T-cell (primary cell): ENCODE measurements at regions not wholly inside any gene's neighbourhood (a gene's known extent, or its start where the extent isn't known, plus 50 kb on each side); places are given as distances from the start of the nearest gene placed in this dataset.
A peak's percentile ranks its signal among the peaks of the same experiment; 100 is the strongest.

Experiments
- ATAC-seq, 4 experiments: fragments of 200-7000 bp in 3 of 4; fragments of 150-1000 bp in 1 of 4; cut with Tn5 transposase; replicated peaks in 1 of 4; 1 replicate in 3 of 4; 2 replicates in 1 of 4; pipeline ENCODE4 v1.10.0; 2021; ENCODE audit warnings: moderate library complexity in 3 of 4, mild to moderate bottlenecking in 2 of 4, moderate number of reproducible peaks in 1 of 4
- CTCF ChIA-PET, 2 donors: fragments of 300-600 bp; sonication (Branson Sonifier 250); formaldehyde crosslinking; loops; one replicate each; lab custom pipeline; 2022; ENCODE audit warnings: antibody characterized with exemption in 2 of 2; lab: Charles Lee
- POLR2A ChIA-PET, 2 donors: fragments of 300-600 bp; sonication (Branson Sonifier 250); formaldehyde crosslinking; loops; one replicate each; lab custom pipeline; 2022; ENCODE audit warnings: antibody characterized with exemption in 2 of 2; lab: Charles Lee
- DNase-seq, 35 experiments: peaks; one replicate each; pipeline versions ENCODE4 v3.0.0 to v3.0.0-alpha.2; 2013 to 2023
- H3K27ac ChIP-seq: one replicate; pipeline ENCODE4 v1.5.1; 2013; ENCODE audit warnings: low read length
- H3K27me3 ChIP-seq, 2 experiments: replicated peaks in 1 of 2; 1 replicate in 1 of 2; 2 replicates in 1 of 2; pipeline versions ENCODE4 v1.6.1 to v1.7.0; 2013; ENCODE audit warnings: low read length in 1 of 2, mixed read lengths in 1 of 2; ENCODE audit not compliant: control insufficient read depth in 2 of 2, insufficient read depth in 2 of 2; ENCODE audit errors: extremely low read depth in 1 of 2
- H3K36me3 ChIP-seq, 2 donors: 1 replicate in 1 of 2; 2 replicates in 1 of 2; pipeline versions ENCODE4 v1.6.1 to v1.7.0; 2013; ENCODE audit warnings: low read length in 1 of 2; ENCODE audit not compliant: control insufficient read depth in 2 of 2, insufficient read depth in 1 of 2; ENCODE audit errors: extremely low read depth in 1 of 2
- H3K4me1 ChIP-seq, 2 experiments: 1 replicate in 1 of 2; 2 replicates in 1 of 2; pipeline versions ENCODE4 v1.6.1 to v1.7.0; 2013; ENCODE audit warnings: low read length in 2 of 2, mixed read lengths in 1 of 2; ENCODE audit not compliant: insufficient read depth in 2 of 2, control insufficient read depth in 1 of 2; ENCODE audit errors: extremely low read depth in 1 of 2
- H3K4me3 ChIP-seq, 2 donors: 1 replicate in 1 of 2; 2 replicates in 1 of 2; pipeline versions ENCODE4 v1.5.1 to v1.7.0; 2013; ENCODE audit warnings: mild to moderate bottlenecking in 2 of 2, low read length in 1 of 2, moderate library complexity in 1 of 2; ENCODE audit not compliant: control insufficient read depth in 1 of 2; ENCODE audit errors: extremely low read depth in 1 of 2
- H3K9me3 ChIP-seq: 2 replicates; pipeline ENCODE4 v1.7.0; 2013
- H3K27ac Mint-ChIP-seq, 2 donors: one replicate each; pipeline ENCODE4 v1.8.0; 2020 to 2021; ENCODE audit warnings: mild to moderate bottlenecking in 2 of 2, mixed read lengths in 2 of 2
- H3K27me3 Mint-ChIP-seq, 2 donors: one replicate each; pipeline ENCODE4 v1.8.0; 2021 to 2022; ENCODE audit warnings: mixed read lengths in 2 of 2
- H3K36me3 Mint-ChIP-seq: one replicate; pipeline ENCODE4 v1.8.0; 2021; ENCODE audit warnings: mixed read lengths
- H3K4me1 Mint-ChIP-seq, 3 donors: one replicate each; pipeline ENCODE4 v1.8.0; 2020 to 2022; ENCODE audit warnings: mixed read lengths in 3 of 3, mild to moderate bottlenecking in 1 of 3
- H3K4me3 Mint-ChIP-seq, 3 donors: one replicate each; pipeline ENCODE4 v1.8.0; 2020 to 2022; ENCODE audit warnings: mild to moderate bottlenecking in 3 of 3, mixed read lengths in 3 of 3, moderate library complexity in 3 of 3
- H3K9me3 Mint-ChIP-seq, 3 donors: one replicate each; pipeline ENCODE4 v1.8.0; 2020 to 2022; ENCODE audit warnings: mixed read lengths in 3 of 3
- WGBS: methylation state at CpG from one replicate; pipeline ENCODE4 v1.1.5; 2013; ENCODE audit warnings: missing lambda C conversion rate; ENCODE audit not compliant: insufficient coverage; 5-methylcytosine and 5-hydroxymethylcytosine counted together

DNA sequence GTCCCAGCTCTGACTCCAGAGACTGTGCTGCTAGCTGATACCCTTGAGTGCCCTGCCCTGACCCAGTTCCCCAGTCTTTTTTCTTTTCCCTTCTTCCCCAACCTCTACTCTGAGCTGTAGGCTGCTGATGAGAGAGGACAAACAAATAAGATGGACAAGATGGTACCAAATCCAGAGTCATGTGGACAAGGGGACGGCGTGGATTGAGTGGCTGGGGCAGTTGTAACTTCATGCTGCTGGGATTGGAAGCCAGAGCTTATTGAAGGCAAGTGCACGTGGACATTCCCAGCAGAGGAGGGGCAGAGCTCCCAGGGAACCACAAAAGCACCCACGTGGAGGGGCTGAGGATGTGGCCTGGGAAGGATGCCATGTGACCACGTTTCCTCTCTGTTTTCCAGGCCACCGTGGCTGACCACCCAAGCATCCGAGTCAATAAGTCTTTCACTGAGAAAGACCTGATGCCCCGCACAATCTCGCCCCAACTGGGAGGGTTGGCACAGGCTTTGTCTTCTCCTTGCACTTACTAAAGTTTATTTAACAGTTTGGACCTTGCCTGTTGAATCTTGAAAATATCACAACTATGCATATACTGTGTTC is 323.3 kb upstream of the ZNF507 start:
- DNase-seq (no peak), ATAC-seq (no peak)
- H3K9me3 Mint-ChIP-seq, result peaks cover 15 to 16% (median 15%) of the 10 kb centered on the region in 3 donors
- no peaks in the 10 kb centered on the region for H3K36me3 Mint-ChIP-seq
- H3K27me3 Mint-ChIP-seq, result peaks cover 0 to 3% of the 10 kb centered on the region in 2 donors
- Histone ChIP-seq H3K4me3 (no peak overlapping the region), H3K9me3 (no peaks in the 10 kb centered on the region), H3K36me3 (no peaks in the 10 kb centered on the region), H3K27ac (no peak overlapping the region), H3K27me3 (no peaks in the 10 kb centered on the region), H3K4me1 (no peaks in the 10 kb centered on the region)
- H3K27ac Mint-ChIP-seq, result no peak overlapping the region
- ChIA-PET POLR2A (no interaction called here), CTCF (no interaction called here)
- H3K4me1 Mint-ChIP-seq, result no peaks in the 10 kb centered on the region
- 64% methylated on average over 9 of the region's 9 CpGs for WGBS
- H3K4me3 Mint-ChIP-seq, result no peak overlapping the region

DNA sequence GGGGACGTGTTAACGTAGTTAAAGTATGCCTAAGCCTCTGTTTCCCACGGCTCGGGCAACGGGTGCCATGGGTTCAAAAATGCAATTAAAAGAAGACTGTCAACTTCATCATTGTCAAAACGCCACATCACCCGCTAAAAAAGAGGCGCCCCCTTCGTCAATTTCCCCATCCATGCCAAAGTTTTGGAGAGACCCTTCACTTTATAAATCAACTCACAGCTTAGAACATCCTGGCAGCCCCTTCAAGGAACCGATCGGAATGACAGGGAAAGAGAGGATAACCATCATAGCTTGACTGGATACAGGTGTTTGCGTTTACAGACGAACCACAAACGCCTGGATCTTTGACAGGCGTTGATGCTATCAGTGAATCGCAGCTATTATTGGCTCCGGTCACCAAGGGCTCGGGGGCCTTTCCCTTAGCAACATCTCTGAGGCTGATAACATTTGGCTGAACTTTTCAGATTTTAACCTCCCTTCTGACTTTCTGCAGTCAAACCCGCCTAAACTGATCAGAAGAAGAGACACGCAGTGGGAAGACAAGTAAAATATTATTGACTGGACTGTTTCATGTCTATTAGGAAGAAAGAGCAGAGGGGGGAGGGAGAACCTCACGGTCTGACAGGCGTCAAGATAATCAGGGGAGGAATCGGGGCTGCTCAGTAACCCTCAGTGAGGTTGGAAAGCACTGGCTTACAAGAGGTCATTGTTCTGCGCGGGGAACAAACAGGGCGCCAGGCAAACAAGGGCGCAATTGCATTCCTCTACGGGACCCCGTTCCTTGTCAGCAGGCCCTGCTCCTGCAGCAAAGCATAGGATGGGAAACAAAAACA is 322.5 kb upstream of the ZNF507 start:
- ChIA-PET CTCF (no interaction called here), POLR2A (no interaction called here)
- H3K4me3 ChIP-seq, result no peak overlapping the region
- no peak overlapping the region for H3K27ac Mint-ChIP-seq
- peaks cover 0 to 3% of the 10 kb centered on the region in 2 donors for H3K27me3 Mint-ChIP-seq
- no peaks in the 10 kb centered on the region for H3K36me3 Mint-ChIP-seq
- WGBS, result 66% methylated on average over 21 of the region's 29 CpGs
- H3K4me3 Mint-ChIP-seq, result no peak overlapping the region
- no peaks in the 10 kb centered on the region for H3K4me1 ChIP-seq
- no peaks in the 10 kb centered on the region for H3K27me3 ChIP-seq
- DNase-seq (no peak), ATAC-seq (no peak)
- no peaks in the 10 kb centered on the region for H3K9me3 ChIP-seq
- H3K27ac ChIP-seq, result no peak overlapping the region
- H3K9me3 Mint-ChIP-seq, result peaks cover 15 to 18% (median 15%) of the 10 kb centered on the region in 3 donors
- no peaks in the 10 kb centered on the region for H3K4me1 Mint-ChIP-seq
- H3K36me3 ChIP-seq, result no peaks in the 10 kb centered on the region

DNA sequence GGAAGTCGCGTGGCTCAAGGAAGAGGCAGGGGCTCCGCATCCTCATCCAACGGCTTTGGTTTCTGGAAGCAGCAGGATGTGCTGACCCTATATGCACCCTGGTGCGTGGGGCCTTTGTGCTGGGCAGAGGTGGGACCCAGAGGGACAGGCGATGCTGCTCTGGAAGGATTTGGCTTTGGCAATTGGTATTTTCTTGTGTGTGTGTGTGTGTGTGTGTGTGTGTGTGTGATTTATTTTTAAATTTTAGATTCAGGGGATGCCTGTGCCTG is 321.9 kb upstream of the ZNF507 start:
- Mint-ChIP-seq H3K27ac (peak overlapping the region in 1 of 2 donors; percentile 53), H3K4me1 (no peaks in the 10 kb centered on the region), H3K27me3 (peaks cover 0 to 3% of the 10 kb centered on the region in 2 donors), H3K36me3 (no peaks in the 10 kb centered on the region), H3K9me3 (peaks cover 15 to 18% (median 15%) of the 10 kb centered on the region in 3 donors), H3K4me3 (no peak overlapping the region)
- no peak for DNase-seq
- Histone ChIP-seq H3K4me1 (no peaks in the 10 kb centered on the region), H3K36me3 (no peaks in the 10 kb centered on the region), H3K4me3 (no peak overlapping the region), H3K27ac (no peak overlapping the region), H3K27me3 (no peaks in the 10 kb centered on the region), H3K9me3 (no peaks in the 10 kb centered on the region)
- ChIA-PET POLR2A (no interaction called here), CTCF (no interaction called here)
- no peak for ATAC-seq
- WGBS, result 67% methylated on average over 5 of the region's 6 CpGs

DNA sequence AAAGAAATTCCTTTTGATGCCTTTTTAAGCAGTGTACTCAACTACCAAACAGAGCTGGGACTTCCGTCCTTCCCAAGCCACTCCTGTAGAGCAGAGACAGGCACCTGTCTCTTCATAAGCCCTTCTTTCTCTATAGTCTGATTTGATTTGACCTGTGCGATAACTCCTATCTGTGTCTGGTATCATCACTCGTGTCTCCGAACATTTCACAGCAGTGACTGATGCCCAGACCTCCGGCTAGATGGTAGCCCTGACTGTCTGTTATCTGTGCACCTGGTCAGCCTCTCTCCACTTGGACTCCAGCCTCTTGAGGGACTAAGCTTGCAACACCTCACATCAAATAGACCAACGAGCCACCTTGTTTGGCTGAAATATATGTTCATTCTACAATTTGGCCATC is 316.2 kb upstream of the ZNF507 start:
- ChIA-PET POLR2A (no interaction called here), CTCF (no interaction called here)
- no peaks in the 10 kb centered on the region for H3K36me3 ChIP-seq
- DNase-seq (no peak), ATAC-seq (no peak)
- Mint-ChIP-seq H3K4me1 (no peaks in the 10 kb centered on the region), H3K27me3 (peaks cover 0 to 8% of the 10 kb centered on the region in 2 donors), H3K36me3 (no peaks in the 10 kb centered on the region), H3K4me3 (no peak overlapping the region), H3K27ac (no peak overlapping the region), H3K9me3 (peaks cover 9 to 11% (median 9%) of the 10 kb centered on the region in 3 donors)
- H3K9me3 ChIP-seq, result no peaks in the 10 kb centered on the region
- no peaks in the 10 kb centered on the region for H3K4me1 ChIP-seq
- WGBS, result 86% methylated on average over 5 of the region's 6 CpGs
- no peak overlapping the region for H3K4me3 ChIP-seq
- no peak overlapping the region for H3K27ac ChIP-seq
- H3K27me3 ChIP-seq, result peaks cover 0 to 3% of the 10 kb centered on the region in 2 experiments

DNA sequence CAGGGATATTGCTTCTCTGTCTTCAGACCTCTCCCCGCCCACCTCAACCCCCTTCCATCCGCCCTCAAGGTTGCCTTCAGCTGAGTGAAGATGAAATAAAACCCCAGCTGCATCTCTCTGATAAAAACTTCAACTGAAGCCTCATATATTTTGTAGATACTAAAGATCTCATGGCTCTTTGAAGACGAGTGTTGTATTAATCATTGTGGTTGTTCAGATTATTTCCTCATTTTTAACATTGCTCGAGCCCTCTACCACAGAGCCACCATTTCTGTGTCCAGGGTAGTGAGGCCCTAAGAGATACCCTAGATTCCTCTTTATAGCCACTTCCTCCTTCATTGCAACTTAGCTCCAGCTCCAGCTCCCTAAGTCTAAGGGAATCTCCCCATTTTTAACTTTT is 312.8 kb upstream of the ZNF507 start:
- no peak overlapping the region for H3K4me3 Mint-ChIP-seq
- no peaks in the 10 kb centered on the region for H3K4me1 Mint-ChIP-seq

DNA sequence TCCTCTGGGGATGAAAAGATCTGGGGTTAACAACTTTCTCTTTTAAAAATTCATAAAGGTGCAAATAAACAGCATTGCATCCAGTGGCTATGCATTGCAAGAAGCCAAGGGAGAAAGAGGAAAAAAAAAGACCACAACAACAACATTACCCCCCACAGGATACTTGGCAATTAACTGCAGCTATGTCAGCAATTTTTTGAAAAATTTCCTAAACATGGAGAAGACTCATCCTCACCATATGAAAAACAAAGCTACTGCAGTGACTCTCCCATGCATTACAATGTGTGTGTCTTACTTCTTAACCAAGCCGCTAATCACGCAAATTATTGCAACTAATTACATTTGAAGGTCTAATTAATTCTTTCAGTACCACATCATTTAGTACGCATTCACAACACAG is 309.8 kb upstream of the ZNF507 start:
- Mint-ChIP-seq H3K4me1 (no peaks in the 10 kb centered on the region), H3K36me3 (no peaks in the 10 kb centered on the region), H3K9me3 (peaks cover 0 to 3% (median 0%) of the 10 kb centered on the region in 3 donors), H3K27me3 (peaks cover 7 to 9% of the 10 kb centered on the region in 2 donors), H3K4me3 (no peak overlapping the region), H3K27ac (no peak overlapping the region)
- no peaks in the 10 kb centered on the region for H3K9me3 ChIP-seq
- no peaks in the 10 kb centered on the region for H3K27me3 ChIP-seq
- H3K4me1 ChIP-seq, result no peaks in the 10 kb centered on the region
- no peak for DNase-seq
- WGBS, result 100% methylated on average over 2 of the region's 3 CpGs
- H3K36me3 ChIP-seq, result no peaks in the 10 kb centered on the region
- no peak overlapping the region for H3K27ac ChIP-seq
- no peak for ATAC-seq
- ChIA-PET POLR2A (interaction anchor here in 1 of 2 donors (0.6 kb wide), 1 partner anchor 1087 kb away, joined by 4 read pairs; no protein-coding TSS in a partner anchor), CTCF (no interaction called here)
- H3K4me3 ChIP-seq, result no peak overlapping the region

More for the DNA sequence above, 312.8 kb upstream of the ZNF507 start:
- Histone ChIP-seq H3K27me3 (peaks cover 0 to 3% of the 10 kb centered on the region in 2 experiments), H3K9me3 (no peaks in the 10 kb centered on the region), H3K27ac (no peak overlapping the region), H3K4me1 (no peaks in the 10 kb centered on the region), H3K36me3 (no peaks in the 10 kb centered on the region), H3K4me3 (no peak overlapping the region)
- CTCF ChIA-PET, result no interaction called here
- Mint-ChIP-seq H3K36me3 (no peaks in the 10 kb centered on the region), H3K27me3 (peaks cover 3 to 14% of the 10 kb centered on the region in 2 donors), H3K27ac (no peak overlapping the region), H3K9me3 (peaks cover 0 to 3% (median 0%) of the 10 kb centered on the region in 3 donors)
- ATAC-seq (no peak), DNase-seq (no peak)
- no CpG with 5 or more reads among the region's 4 CpGs for WGBS
- POLR2A ChIA-PET, result no interaction called here
